ENCODE measurements at regions not wholly inside any gene's neighbourhood (a gene's known extent, or its start where the extent isn't known, plus 50 kb on each side); places are given as distances from the start of the nearest gene placed in this dataset.
"Not testable (repeated sequence)": the region's sequence is repeated elsewhere in the genome, so short reads cannot be mapped to it uniquely, and the experiment has no call there.

- DNase-seq (ENCODE audit: low spot score), result no peak
These were observed 67.4 kb upstream of the ZNF746 start for GRCh38 chr7:149565096-149565382.

- DNase-seq (ENCODE audit: low spot score), result no peak
These were observed 66.9 kb upstream of the ZNF746 start for GRCh38 chr7:149564340-149565095.

- DNase-seq (ENCODE audit: low spot score), result no peak
These were observed 65.0 kb upstream of the ZNF746 start for GRCh38 chr7:149562602-149563001.

- DNase-seq (ENCODE audit: low spot score), result no peak
These were observed 63.5 kb upstream of the ZNF746 start for GRCh38 chr7:149561072-149561471.

- no peak for DNase-seq (ENCODE audit: low spot score)
These were observed 62.1 kb upstream of the ZNF746 start for GRCh38 chr7:149559711-149560110.

- no peak for DNase-seq (ENCODE audit: low spot score)
These were observed 60.7 kb upstream of the ZNF746 start for GRCh38 chr7:149558149-149558861.

- DNase-seq (ENCODE audit: low spot score), result not testable (repeated sequence)
These were observed 58.9 kb upstream of the ZNF746 start for GRCh38 chr7:149556525-149556924.

GRCh38 chr7:149554821-149555220 is 57.2 kb upstream of the ZNF746 start:
- DNase-seq (ENCODE audit: low spot score), result not testable (repeated sequence)

- not testable (repeated sequence) for DNase-seq (ENCODE audit: low spot score)
These were observed 56.4 kb upstream of the ZNF746 start for GRCh38 chr7:149553991-149554390.

GRCh38 chr7:149552799-149553198 is 55.2 kb upstream of the ZNF746 start:
- no peak for DNase-seq (ENCODE audit: low spot score)
